DMS53 (cell line): ENCODE measurements at regions not wholly inside any gene's neighbourhood (a gene's known extent, or its start where the extent isn't known, plus 50 kb on each side); places are given as distances from the start of the nearest gene placed in this dataset.
"Not testable (repeated sequence)": the region's sequence is repeated elsewhere in the genome, so short reads cannot be mapped to it uniquely, and the experiment has no call there.

Experiments
- DNase-seq: peaks from one replicate; lab custom pipeline; 2025; lab: John Stamatoyannopoulos, UW

DNA sequence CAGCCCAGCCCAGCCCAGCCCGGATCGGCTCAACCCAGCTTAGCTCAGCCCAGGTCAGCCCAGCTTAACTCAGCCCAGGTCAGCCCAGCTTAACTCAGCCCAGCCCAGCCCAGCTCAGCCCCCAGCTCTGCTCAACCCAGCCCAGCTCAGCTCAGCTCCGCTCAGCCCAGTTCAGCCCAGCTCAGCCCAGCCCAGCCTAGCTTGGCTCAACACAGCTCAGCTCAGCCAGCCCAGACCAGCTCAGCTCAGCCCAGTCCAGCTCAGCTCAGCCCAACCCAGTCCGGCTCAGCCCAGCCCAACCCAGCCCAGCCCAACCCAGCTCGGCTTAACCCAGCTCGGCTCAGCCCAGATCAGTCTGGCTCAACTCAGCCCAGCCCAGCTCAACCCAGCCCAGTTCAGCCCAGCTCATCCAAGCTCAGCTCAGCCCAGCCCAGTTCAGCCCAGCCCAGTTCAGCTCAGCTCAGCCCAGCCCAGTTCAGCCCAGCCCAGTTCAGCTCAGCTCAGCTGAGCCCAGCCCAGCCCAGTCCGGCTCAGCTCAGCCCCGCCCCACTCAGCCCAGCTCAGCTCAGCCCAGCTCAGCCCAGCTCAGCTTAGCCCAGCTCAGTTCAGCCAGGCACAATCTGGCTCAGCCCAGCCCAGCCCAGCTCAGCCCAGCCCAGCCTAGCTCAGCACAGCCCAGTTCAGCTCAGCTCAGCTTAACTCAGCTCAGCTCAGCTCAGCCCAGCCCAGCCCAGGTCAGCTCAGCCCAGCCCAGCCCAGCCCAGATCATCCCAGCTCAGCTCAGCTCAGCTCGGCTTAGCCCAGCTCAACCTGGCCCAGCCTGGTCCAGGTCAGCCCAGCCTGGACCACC, 331.7 kb downstream of the TMEM121 start:
- DNase-seq = no peak

DNA sequence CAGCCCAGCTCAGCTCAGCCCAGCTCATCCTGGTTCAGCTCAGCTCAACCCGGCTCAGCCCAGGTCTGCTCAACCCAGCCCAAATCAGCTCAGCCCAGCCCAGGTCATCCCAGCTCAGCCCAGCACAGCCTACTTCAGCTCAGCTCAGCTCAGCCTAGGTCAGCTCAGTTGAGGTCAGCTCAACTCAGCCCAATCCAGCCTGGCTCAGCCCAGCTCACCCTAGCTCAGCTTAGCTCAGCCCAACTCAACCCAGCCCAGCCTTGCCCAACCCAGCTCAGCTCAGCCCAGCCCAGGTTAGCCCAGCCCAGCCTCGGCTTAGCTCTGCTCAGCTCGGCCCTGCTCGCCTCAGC, 332.3 kb downstream of the TMEM121 start:
- no peak for DNase-seq

DNA sequence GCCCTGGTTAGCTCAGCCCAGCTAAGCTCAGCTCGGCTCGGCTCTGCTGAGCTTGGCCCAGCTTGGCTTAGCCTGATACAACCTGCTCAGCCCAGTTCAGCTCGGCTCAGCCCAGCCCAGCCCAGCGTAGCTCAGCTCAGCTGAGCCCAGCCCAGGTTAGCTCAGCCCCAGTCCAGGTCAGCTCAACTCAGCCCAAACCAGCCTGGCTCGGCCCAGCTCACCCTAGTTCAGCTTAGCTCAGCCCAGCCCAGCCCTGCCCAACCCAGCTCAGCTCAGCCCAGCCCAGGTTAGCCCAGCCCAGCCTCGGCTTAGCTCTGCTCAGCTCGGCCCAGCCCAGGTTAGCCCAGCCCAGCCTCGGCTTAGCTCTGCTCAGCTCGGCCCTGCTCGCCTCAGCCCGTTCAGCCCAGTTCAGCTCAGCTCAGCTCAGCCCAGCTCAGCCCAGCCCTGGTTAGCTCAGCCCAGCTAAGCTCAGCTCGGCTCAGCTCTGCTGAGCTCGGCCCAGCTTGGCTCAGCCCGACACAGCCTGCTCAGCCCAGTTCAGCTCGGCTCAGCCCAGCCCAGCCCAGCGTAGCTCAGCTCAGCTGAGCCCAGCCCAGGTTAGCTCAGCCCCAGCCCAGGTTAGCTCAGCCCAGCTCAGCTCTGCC, 332.8 kb downstream of the TMEM121 start:
- not testable (repeated sequence) for DNase-seq

DNA sequence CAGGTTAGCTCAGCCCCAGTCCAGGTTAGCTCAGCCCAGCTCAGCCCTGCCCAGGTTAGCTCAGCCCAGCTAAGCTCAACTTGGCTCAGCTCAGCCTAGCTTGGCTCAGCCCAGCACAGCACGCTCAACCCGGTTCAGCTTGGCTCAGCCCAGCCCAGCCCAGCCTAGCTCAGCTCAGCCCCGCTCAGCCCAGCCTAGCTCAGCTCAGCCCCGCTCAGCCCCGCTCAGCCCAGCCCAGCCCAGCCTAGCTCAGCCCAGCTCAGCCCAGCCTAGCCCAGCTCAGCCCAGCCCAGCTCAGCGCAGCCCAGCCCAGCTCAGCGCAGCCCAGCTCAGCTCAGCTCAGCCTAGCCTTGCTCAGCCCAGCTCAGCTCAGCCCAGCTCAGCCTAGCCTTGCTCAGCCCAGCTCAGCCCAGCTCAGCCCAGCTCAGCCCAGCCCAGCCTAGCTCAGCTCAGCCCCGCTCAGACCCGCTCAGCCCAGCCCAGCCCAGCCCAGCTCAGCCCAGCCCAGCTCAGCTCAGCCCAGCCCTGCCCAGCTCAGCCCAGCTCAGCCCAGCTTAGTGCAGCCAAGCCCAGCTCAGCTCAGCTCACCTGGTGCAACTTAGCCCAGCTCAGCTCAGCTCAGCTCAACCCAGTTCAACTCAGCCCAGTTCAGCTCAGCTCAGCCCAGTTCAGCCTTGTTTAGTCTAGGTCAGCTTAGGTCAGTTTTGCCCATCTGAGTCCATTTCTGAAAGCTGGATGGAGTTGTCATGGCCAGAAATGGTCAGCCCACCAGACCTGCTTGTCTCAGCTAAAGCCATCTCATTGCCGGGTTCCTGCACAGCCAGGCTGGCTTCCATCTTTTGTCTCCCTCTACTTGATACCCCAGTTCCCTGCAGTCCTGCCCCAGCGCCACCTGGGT, 333.6 kb downstream of the TMEM121 start:
- no peak for DNase-seq

DNA sequence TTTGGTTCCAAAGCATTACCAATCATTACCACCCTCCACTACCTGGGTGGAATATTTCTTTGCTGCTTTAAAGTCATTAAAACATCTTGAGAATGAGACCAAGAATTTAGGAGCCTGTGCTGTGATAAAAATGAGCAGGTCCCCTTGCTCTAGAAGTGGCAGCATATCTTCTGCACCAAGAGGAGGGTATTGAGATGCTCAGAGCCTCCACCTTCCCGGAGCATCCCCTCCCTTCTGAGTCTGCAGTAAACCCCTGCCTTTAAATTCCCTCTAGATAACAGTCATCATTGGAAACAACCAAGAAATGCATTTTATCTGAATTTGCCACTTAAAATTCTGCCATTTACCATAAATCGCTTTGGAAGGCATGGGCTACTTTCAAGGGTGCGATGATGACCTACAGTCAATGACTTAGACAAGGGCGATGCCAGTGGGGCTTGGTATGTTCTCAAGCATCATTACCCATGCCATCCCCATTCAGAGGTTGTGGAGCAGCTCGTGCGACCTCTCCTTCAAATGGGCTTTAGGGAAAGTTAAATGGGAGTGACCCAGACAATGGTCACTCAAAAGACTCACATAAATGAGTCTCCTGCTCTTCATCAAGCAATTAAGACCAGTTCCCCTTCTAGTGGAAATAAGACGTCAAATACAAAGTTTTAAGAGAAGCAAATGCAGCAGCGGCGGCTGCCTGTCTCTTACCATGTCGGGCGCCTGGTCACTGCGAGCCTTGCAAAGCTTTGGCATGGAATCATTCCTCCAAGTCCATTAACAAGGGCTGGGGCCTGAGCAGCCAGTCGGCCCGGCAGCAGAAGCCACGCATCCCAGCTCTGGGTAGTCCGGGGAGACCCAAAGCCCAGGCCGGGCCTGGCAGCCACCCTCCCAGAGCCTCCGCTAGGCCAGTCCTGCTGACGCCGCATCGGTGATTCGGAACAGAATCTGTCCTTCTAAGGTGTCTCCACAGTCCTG, 334.5 kb downstream of the TMEM121 start:
- no peak for DNase-seq

DNA sequence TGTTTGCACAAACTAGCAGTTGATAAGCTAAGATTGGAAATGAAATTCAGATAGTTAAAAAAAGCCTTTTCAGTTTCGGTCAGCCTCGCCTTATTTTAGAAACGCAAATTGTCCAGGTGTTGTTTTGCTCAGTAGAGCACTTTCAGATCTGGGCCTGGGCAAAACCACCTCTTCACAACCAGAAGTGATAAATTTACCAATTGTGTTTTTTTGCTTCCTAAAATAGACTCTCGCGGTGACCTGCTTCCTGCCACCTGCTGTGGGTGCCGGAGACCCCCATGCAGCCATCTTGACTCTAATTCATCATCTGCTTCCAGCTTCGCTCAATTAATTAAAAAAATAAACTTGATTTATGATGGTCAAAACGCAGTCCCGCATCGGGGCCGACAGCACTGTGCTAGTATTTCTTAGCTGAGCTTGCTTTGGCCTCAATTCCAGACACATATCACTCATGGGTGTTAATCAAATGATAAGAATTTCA, 335.6 kb downstream of the TMEM121 start:
- DNase-seq = no peak

DNA sequence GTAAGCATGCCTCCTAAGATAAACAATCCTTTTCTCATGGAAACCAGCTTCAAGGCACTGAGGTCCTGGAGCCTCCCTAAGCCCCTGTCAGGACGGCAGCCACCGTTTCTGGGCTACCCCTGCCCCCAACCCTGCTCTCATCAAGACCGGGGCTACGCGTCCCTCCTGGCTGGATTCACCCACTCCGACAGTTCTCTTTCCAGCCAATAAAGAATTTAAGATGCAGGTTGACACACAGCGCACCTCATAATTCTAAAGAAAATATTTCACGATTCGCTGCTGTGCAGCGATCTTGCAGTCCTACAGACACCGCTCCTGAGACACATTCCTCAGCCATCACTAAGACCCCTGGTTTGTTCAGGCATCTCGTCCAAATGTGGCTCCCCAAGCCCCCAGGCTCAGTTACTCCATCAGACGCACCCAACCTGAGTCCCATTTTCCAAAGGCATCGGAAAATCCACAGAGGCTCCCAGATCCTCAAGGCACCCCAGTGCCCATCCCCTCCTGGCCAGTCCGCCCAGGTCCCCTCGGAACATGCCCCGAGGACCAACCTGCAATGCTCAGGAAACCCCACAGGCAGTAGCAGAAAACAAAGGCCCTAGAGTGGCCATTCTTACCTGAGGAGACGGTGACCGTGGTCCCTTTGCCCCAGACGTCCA, 336.3 kb downstream of the TMEM121 start:
- DNase-seq = no peak

DNA sequence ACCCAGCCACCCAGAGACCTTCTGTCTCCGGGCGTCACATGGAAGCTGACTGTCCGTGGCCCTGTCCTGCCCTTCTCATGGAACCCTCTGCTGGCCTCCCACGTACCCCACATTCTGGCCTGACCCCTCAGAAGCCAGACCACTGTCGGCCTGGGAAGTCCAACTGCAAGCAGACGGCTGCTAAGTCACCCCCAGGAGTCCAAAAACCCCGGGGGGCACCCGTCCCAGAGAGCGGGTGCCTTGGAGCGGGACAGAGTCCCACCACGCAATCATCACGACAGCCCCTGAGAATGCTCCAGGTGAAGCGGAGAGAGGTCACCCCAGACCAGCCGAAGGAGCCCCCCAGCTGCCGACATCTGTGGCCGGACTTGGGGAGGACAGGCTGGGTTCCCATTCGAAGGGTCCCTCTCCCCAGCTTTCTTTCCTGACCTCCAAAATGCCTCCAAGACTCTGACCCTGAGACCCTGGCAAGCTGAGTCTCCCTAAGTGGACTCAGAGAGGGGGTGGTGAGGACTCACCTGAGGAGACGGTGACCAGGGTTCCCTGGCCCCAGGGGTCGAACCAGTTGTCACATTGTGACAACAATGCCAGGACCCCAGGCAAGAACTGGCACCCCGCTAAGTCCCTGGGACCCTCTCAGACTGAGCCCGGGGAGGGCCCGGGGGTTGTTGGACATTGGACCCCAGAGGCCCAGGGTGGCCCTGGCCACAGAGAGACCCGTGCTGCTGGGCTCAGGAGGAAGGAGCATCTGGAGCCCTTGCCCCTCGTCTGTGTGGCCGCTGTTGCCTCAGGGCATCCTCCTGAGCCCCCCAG, 337.1 kb downstream of the TMEM121 start:
- DNase-seq = no peak

DNA sequence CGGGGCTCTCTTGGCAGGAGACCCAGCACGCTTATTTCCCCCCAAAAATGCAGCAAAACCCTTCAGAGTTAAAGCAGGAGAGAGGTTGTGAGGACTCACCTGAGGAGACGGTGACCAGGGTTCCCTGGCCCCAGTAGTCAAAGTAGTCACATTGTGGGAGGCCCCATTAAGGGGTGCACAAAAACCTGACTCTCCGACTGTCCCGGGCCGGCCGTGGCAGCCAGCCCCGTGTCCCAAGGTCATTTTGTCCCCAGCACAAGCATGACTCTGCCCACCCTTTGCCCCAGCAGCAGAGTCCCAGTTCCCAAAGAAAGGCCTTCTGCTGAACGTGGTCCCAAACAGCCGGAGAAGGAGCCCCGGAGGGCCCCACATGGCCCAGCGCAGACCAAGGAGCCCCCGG, 337.7 kb downstream of the TMEM121 start:
- no peak for DNase-seq

DNA sequence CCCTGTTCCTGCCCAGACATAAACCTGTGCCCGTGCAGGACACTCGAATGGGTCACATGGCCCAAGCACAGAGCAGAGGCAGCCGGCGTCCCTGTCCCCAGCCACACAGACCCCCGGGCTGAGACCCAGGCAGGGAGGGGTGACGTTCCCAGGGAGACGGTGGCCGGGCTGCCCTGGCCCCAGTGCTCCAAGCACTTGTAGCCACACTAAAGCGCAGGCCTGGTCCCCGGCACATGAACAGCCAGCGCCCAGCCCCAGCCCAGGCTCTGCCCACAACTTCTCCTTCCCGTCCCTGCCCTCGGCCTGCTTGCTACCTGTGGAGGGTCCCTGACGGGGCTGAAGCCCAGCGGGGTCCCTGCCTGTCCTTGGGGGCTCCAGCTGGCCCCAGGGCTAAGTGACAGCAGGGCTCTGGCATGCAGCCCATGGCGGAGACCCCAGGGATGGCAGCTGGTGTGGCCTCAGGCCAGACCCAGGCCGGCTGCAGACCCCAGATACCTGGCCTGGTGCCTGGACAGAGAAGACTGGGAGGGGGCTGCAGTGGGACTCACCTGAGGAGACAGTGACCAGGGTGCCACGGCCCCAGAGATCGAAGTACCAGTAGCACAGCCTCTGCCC, 338.4 kb downstream of the TMEM121 start:
- no peak for DNase-seq

DNA sequence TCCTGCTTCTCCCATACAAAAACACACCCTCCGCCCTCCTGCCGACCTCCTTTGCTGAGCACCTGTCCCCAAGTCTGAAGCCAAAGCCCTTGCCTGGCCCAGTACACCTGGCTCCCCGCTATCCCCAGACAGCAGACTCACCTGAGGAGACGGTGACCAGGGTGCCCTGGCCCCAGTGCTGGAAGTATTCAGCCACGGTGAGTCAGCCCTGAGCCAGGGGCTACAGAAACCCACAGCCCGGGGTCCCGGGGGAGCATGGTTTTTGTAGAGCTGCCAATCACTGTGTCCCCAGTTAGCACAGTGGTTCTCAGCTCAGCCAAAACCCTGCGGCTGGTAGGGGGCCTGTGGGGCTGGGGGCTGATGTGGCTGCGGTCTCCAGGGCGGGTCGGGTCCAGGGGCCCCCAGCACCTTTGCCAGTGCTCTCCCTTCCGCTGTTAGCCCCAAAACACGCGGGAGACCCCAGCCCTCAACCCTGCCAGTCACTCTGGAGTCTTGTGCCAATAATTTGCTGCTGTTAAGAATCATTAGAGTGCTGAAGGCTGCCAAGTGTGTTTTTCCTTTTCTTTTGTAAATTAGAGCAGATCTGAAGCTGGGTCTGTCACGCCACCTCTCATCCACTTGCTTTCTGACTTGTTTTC, 339.0 kb downstream of the TMEM121 start:
- DNase-seq = no peak

DNA sequence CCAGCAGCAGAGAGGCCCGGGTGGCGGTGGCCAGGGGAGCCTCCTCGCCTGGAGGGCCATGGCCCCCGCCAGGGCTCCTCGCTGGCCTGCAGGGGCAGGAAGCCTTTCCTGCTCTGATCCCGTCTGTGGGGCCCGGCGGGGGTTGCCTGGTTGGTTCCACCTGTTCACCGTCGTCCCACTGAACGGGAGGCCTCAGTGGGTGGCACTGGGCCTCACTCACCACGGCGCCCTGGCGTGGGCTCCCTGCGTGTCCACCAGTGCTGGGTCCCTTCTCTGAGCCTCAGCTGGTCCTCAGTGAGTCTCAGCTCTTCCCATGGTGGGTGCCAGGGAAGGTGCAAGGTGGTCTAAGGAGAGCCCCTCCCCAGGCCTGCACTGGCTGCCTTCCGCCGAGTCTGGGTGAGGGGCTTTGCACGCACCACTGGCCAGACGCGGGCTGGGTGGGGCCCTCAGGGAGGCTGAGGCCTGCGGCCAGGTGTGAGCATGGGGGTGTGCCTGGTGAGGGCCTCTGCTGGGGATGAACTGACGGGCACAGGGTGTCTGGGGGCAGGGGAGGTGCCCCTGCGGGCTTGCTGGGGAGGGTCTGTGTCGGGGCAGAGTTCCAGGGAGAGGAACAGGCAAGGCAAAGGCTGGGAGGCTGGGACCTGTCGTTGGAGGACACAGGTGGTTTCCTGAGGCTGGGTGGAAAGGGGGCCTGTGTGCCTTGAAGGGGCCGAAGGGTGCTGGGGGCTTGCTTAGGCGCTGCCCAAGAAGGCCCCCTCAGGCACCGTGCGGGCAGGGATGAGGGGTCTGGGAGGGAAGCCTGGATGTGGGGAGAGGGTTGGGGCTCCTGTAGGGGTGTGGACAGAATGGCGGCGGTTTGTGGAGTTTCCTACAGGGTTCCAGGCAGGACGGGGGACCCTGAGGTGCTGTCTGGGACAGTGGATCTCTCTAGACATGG, 339.8 kb downstream of the TMEM121 start:
- no peak for DNase-seq

DNA sequence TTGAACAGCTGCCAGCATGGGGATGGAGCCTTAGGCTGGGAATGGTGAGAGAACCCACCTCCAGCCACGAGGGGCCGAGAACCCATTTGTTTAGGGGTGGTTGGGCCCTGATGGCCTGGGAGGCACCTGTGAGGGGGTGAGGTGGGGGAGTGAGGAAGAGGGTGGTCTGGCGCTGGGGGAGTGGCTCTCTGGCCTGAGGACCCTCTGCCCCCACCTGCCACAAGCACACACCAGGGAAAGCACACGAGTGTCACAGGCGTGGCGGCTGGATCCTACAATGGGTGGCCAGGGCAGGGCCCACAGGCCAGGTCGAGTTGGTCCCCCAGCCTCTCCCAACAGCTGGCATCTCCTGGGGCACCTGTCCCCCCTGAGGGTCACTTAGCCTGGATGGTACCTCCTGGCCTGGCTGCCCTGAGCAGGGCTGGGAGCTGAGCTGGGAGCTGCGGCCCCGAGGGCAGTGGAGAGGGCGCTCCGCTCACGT, 340.5 kb downstream of the TMEM121 start:
- DNase-seq = no peak

DNA sequence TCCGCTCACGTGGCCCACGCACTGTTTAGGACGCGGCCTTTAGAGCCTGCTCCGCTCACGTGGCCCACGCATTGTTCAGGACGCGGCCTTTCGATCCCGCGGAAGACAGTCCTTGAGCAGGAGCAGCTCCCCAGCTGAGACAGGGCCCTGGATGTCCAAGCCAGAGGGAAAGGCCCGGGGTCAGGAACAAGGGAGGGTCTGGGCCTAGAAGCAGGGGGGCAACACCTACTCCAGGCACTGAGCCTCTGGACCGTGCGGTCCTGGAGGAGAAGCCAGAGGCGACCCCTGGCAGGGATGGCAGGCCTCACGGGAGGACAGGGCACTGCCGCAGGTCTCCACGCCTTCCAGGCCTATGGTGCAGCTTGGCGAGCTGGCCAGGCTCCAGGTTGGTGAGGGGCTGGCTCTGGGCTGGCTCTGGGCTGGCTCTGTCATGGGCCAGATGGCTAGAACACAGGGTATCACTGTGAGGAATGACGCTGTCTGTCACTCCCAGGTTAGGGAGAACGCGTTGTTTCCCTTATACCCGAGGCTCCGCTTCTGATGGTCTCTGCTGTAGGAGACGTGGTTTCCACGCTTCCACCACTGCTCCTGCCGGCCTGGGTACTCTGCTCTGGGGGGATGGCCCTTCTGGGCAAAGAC, 341.7 kb downstream of the TMEM121 start:
- DNase-seq = no peak

DNA sequence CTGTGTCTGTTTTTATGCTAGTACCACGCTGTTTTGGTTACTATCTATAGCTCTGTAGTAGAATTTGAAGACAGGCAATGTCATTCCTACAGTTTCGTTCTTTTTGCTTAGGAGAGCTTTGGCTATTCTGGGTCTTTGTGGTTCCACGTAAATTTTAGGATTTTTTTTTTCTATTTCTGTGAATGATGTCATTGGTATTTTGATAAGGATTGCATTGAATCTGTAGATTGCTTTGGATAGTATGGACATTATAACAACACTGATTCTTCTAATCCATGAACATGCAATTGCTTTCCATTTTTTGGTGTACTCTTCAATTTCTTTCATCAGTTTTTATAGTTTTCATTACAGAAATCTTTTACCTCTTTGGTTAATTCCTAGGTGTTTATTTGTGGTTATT, 345.2 kb downstream of the TMEM121 start:
- no peak for DNase-seq

DNA sequence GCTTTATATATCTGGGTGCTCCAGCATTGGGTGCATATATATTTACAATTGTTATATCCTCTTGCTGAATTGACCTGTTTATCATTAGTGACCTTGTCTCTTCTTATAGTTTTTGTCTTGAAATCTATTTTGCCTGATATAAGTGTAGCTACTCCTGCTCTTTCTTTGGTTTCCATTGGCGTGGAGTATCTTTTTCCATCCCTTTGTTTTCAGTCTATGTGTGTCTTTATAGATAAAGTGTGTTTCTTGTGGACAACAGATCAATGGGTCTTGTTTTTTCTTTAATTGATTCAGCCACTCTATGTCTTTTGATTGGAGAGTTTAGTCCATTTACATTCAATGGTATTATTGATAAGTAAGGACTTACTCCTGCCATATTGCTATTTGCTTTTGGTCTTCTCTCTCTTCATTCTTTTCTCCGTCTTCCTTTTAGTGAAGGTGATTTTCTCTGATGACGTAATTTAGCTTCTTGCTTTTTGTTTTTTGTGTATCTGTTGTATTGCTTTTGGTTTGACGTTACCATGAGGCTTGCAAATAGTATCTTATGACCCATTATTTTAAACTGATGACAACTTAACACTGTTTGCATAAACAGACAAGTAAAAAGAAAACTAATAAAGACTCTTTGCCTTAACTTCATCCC, 347.6 kb downstream of the TMEM121 start:
- no peak for DNase-seq

DNA sequence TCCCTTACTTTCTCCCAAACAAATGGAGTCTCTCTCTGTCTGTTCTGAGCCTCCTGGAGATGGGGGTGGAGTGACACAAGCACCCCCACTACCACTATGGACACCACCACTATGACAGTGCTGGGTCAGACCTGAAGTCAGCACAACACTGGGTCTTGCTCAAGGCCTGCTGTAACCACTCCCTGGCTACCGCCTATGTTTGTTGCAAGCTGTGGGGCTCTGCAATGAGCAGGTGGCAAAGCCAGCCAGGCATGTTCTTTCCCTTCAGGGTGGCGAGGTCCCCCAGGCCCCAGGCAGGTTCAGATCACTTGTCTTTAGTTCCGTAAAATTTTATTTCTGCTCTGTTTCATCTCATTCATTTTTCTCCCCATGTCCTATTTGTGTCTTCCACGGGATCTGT, 349.8 kb downstream of the TMEM121 start:
- DNase-seq = no peak
